HG02610 (cell line): ENCODE measurements at regions not wholly inside any gene's neighbourhood (a gene's known extent, or its start where the extent isn't known, plus 50 kb on each side); places are given as distances from the start of the nearest gene placed in this dataset.
"Not testable (repeated sequence)": the region's sequence is repeated elsewhere in the genome, so short reads cannot be mapped to it uniquely, and the experiment has no call there.

Experiments used
- ATAC-seq: cut with Tn5 transposase; IDR thresholded peaks from one replicate; pipeline ENCODE4 v1.9.1; 2021; ENCODE audit warnings: mild to moderate bottlenecking, moderate library complexity; ENCODE audit not compliant: unreplicated experiment

GRCh38 chr15:62270216-62270921 is 105.3 kb upstream of the C2CD4B start:
- ATAC-seq, result no peak

GRCh38 chr15:62272290-62272689 is 107.2 kb upstream of the C2CD4B start:
- no peak for ATAC-seq

- no peak for ATAC-seq
These were observed 110.7 kb upstream of the C2CD4B start for GRCh38 chr15:62275831-62276230.

- no peak for ATAC-seq
These were observed 112.8 kb upstream of the C2CD4B start for GRCh38 chr15:62277816-62278394.

- ATAC-seq, result no peak
These were observed 113.4 kb upstream of the C2CD4B start for GRCh38 chr15:62278534-62278933.

GRCh38 chr15:62279041-62279440 is 114.0 kb upstream of the C2CD4B start:
- ATAC-seq, result no peak

GRCh38 chr15:62280625-62281024 is 115.5 kb upstream of the C2CD4B start:
- no peak for ATAC-seq

- ATAC-seq, result not testable (repeated sequence)
These were observed 116.7 kb upstream of the C2CD4B start for GRCh38 chr15:62281801-62282200.

- no peak for ATAC-seq
These were observed 122.2 kb upstream of the C2CD4B start for GRCh38 chr15:62287066-62287857.

- ATAC-seq, result no peak
These were observed 123.4 kb upstream of the C2CD4B start for GRCh38 chr15:62288361-62289017.

- no peak for ATAC-seq
These were observed 126.2 kb upstream of the C2CD4B start for GRCh38 chr15:62291262-62291661.

GRCh38 chr15:62296756-62297507 is 131.8 kb upstream of the C2CD4B start:
- ATAC-seq, result no peak

GRCh38 chr15:62297522-62297921 is 132.4 kb upstream of the C2CD4B start:
- ATAC-seq, result no peak

GRCh38 chr15:62297933-62298332 is 132.8 kb upstream of the C2CD4B start:
- no peak for ATAC-seq

- no peak for ATAC-seq
These were observed 133.7 kb upstream of the C2CD4B start for GRCh38 chr15:62298811-62299210.

- ATAC-seq, result no peak
These were observed 134.5 kb upstream of the C2CD4B start for GRCh38 chr15:62299541-62299940.

- no peak for ATAC-seq
These were observed 137.0 kb upstream of the C2CD4B start for GRCh38 chr15:62301993-62302675.

- ATAC-seq, result no peak
These were observed 141.9 kb upstream of the C2CD4B start for GRCh38 chr15:62306851-62307504.

- ATAC-seq, result no peak
These were observed 142.5 kb upstream of the C2CD4B start for GRCh38 chr15:62307551-62307950.
